HEK293T (cell line): ENCODE measurements at regions not wholly inside any gene's neighbourhood (a gene's known extent, or its start where the extent isn't known, plus 50 kb on each side); places are given as distances from the start of the nearest gene placed in this dataset.

Experiments used
- CTCF ChIA-PET: fragments of 350-600 bp; formaldehyde crosslinking; extraction: SDS; loops from one replicate; lab custom pipeline; 2021; ENCODE audit warnings: antibody characterized with exemption, inconsistent platforms; lab: Yijun Ruan, JAX
- POLR2A ChIA-PET: fragments of 350-600 bp; formaldehyde crosslinking; extraction: SDS; loops from one replicate; lab custom pipeline; 2020; ENCODE audit warnings: antibody characterized with exemption, inconsistent platforms; lab: Yijun Ruan, JAX
- DNase-seq: peaks from one replicate; pipeline ENCODE4 v3.0.0; 2012; ENCODE audit warnings: mixed read lengths; ENCODE audit errors: extremely low spot score
- ARNT ChIP-seq: fragments of 450-650 bp; IDR thresholded peaks from 2 replicates; pipeline ENCODE4 v1.6.1; 2017; ENCODE audit warnings: mild to moderate bottlenecking
- BHLHE40 ChIP-seq: fragments of 450-650 bp; IDR thresholded peaks from 2 replicates; pipeline ENCODE4 v1.6.1; 2016; ENCODE audit warnings: mild to moderate bottlenecking, moderate library complexity, borderline replicate concordance
- CTBP1 ChIP-seq: fragments of 450-650 bp; IDR thresholded peaks from 2 replicates; pipeline ENCODE4 v1.6.1; 2016; ENCODE audit warnings: borderline replicate concordance
- ELF4 ChIP-seq: fragments of 450-650 bp; IDR thresholded peaks from 2 replicates; pipeline ENCODE4 v1.6.1; 2017; ENCODE audit warnings: antibody characterized with exemption
- FOXA1 ChIP-seq: fragments of 450-650 bp; IDR thresholded peaks from 2 replicates; pipeline ENCODE4 v1.6.1; 2016; ENCODE audit warnings: mild to moderate bottlenecking
- FOXK2 ChIP-seq: fragments of 450-650 bp; IDR thresholded peaks from 2 replicates; pipeline ENCODE4 v1.6.1; 2016; ENCODE audit warnings: mild to moderate bottlenecking
- FOXM1 ChIP-seq: fragments of 450-650 bp; IDR thresholded peaks from 2 replicates; pipeline ENCODE4 v1.6.1; 2017; ENCODE audit warnings: mild to moderate bottlenecking, borderline replicate concordance
- HDGF ChIP-seq: fragments of 450-650 bp; IDR thresholded peaks from 2 replicates; pipeline ENCODE4 v1.6.1; 2017; ENCODE audit warnings: antibody characterized with exemption, borderline replicate concordance
- L3MBTL2 ChIP-seq: fragments of 450-650 bp; conservative IDR thresholded peaks from 2 replicates; pipeline ENCODE4 v1.6.1; 2016; ENCODE audit warnings: mild to moderate bottlenecking
- LEF1 ChIP-seq: fragments of 450-650 bp; IDR thresholded peaks from 2 replicates; pipeline ENCODE4 v1.6.1; 2017; ENCODE audit warnings: mild to moderate bottlenecking, borderline replicate concordance
- NFRKB ChIP-seq: fragments of 450-650 bp; IDR thresholded peaks from 2 replicates; pipeline ENCODE4 v1.6.1; 2016; ENCODE audit warnings: mild to moderate bottlenecking, moderate library complexity
- PKNOX1 ChIP-seq: fragments of 450-650 bp; IDR thresholded peaks from 2 replicates; pipeline ENCODE4 v1.6.1; 2016
- SP1 ChIP-seq: fragments of 450-650 bp; IDR thresholded peaks from 2 replicates; pipeline ENCODE4 v1.6.1; 2017
- SUZ12 ChIP-seq: fragments of 450-650 bp; IDR thresholded peaks from 2 replicates; pipeline ENCODE4 v1.6.1; 2016; ENCODE audit warnings: mild to moderate bottlenecking
- TARDBP ChIP-seq: fragments of 450-650 bp; IDR thresholded peaks from 2 replicates; pipeline ENCODE4 v1.6.1; 2016
- ZNF384 ChIP-seq: fragments of 450-650 bp; IDR thresholded peaks from 2 replicates; pipeline ENCODE4 v1.6.1; 2016

DNA sequence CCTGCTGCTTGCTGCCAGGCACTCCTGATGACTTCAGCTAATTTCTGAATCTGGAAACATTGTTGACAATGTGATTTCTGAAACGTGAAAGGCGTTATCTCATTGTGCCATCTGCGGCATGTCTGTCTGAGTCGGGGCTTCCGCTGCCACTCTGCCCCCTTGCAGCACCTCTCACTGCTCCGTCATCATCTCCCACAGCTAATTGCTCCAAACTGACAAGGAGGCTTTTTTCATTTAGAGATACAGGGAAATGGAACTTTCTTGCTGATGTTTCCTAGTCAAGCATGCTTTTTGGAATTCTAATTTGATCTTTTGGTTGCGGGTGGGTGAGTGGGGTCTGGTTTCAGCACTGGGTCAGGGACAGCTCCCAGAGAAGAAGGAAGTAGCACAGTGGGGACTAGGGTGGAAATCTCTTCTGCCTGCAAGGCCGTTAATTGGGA lies 233.5 kb downstream of the DHX35 start:
- no peak for DNase-seq
- CTCF ChIA-PET: no interaction called here
- TF ChIP-seq FOXK2: no peak
- no peak for TF ChIP-seq FOXA1
- TF ChIP-seq ARNT: no peak
- no peak for TF ChIP-seq LEF1
- no peak for TF ChIP-seq BHLHE40
- TF ChIP-seq CTBP1: no peak
- no peak for TF ChIP-seq ZNF384
- TF ChIP-seq TARDBP: no peak
- TF ChIP-seq HDGF: no peak
- no peak for TF ChIP-seq ELF4
- TF ChIP-seq NFRKB: no peak
- POLR2A ChIA-PET: no interaction called here

DNA sequence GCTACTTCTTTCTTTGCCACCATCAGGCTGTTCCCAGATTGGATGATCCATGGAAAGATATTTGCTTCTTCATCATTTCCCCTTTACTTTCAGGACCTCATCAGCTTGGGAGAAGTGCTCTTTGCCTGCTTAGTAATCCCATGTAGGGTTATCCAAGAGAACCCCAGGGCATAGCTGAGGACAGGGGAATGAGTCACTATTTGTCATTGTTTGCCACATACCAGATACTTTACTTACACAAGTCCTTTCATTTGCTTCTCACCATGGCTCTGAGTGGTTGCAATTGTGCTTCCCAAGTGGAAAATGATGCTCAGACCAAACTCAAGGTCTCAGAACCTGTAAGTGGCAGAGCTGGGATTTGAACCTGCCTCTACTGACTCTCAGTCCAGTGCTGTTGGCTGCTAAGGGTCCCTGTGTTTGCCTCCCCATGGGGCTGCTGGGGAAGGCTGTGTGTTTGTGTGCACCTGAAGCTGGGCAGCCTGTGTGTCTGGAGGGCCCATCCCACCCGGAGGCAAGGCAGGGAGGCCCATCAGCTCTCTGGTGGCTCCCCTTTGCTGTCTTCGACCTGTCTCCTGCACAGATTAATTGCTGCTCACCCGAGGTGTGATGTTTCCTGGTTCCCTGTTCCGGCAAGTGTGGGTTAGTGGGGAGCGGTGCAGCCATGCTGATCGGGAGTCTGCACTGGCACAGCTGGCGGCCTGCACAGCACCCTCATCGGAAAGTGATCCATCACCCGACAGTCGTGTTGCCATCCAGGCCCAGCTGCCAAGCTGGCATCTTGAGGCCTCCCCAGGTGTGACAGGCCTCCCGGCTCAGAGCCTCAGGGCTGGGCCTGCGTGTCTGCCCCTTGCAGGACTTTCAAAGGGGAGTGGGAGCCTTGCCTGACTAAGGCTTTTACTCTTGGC lies 228.8 kb downstream of the DHX35 start:
- TF ChIP-seq PKNOX1 (no peak), NFRKB (no peak), FOXM1 (no peak), FOXK2 (no peak)
- ChIA-PET POLR2A (no interaction called here), CTCF (interaction anchor here (0.9 kb wide), 1 partner anchor 76 kb away, joined by 3 read pairs; no protein-coding TSS in a partner anchor)
- DNase-seq: no peak

- DNase-seq: no peak
- CTCF ChIA-PET: no interaction called here
- POLR2A ChIA-PET: no interaction called here
- TF ChIP-seq L3MBTL2 (no peak), ELF4 (no peak), HDGF (no peak), FOXM1 (no peak), ZNF384 (no peak), NFRKB (no peak), SUZ12 (no peak)
Observed at GRCh38 chr20:39188266-39188765, 226.2 kb downstream of the DHX35 start.

DNA sequence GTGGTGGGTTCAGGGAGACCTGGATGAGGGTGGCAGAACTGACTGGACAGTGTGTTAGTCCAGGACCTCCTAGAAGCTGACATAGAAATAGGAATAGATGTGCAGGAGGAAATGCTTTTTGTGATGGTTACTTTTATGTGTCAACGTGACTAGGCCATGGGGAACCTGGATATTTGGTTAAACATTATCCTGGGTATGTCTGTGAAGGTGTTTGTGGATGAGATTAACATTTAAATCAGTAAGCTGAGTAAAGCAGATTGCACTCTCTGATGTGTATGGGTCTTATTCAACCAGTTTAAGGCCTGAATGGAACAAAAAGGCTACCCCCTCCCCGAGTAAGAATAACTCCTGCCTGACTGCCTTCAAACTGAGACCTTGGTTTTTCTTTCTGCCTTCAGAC lies 219.3 kb downstream of the DHX35 start:
- ChIA-PET POLR2A (no interaction called here), CTCF (no interaction called here)
- no peak for TF ChIP-seq BHLHE40
- no peak for TF ChIP-seq FOXM1
- TF ChIP-seq TARDBP: no peak
- no peak for DNase-seq

- POLR2A ChIA-PET: no interaction called here
- no peak for DNase-seq
- no peak for TF ChIP-seq ARNT
- CTCF ChIA-PET: no interaction called here
Observed at GRCh38 chr20:39176457-39176856, 214.3 kb downstream of the DHX35 start.

GRCh38 chr20:39170896-39171463 lies 208.8 kb downstream of the DHX35 start:
- CTCF ChIA-PET: no interaction called here
- no peak for TF ChIP-seq HDGF
- TF ChIP-seq FOXA1: no peak
- TF ChIP-seq CTBP1: no peak
- no peak for TF ChIP-seq NFRKB
- no peak for TF ChIP-seq FOXK2
- TF ChIP-seq LEF1: no peak
- TF ChIP-seq TARDBP: no peak
- TF ChIP-seq SUZ12: no peak
- TF ChIP-seq L3MBTL2: no peak
- no peak for TF ChIP-seq ARNT
- no peak for TF ChIP-seq BHLHE40
- no peak for TF ChIP-seq ELF4
- TF ChIP-seq PKNOX1: no peak
- TF ChIP-seq ZNF384: no peak
- no peak for TF ChIP-seq SP1
- TF ChIP-seq FOXM1: no peak
- POLR2A ChIA-PET: no interaction called here
- DNase-seq: no peak

- ChIA-PET POLR2A (no interaction called here), CTCF (no interaction called here)
- no peak for DNase-seq
- TF ChIP-seq FOXM1 (no peak), NFRKB (no peak), BHLHE40 (no peak), ELF4 (no peak), ARNT (no peak), ZNF384 (no peak), SUZ12 (no peak), PKNOX1 (no peak), SP1 (no peak), LEF1 (no peak), FOXA1 (no peak), CTBP1 (no peak)
Observed at GRCh38 chr20:39165099-39165498, 203.0 kb downstream of the DHX35 start.
